Mesendoderm (in vitro differentiated cells): ENCODE measurements at regions not wholly inside any gene's neighbourhood (a gene's known extent, or its start where the extent isn't known, plus 50 kb on each side); places are given as distances from the start of the nearest gene placed in this dataset.

Experiments
- DNase-seq: peaks from one replicate; pipeline ENCODE4 v3.0.0; 2013
- H2AK5ac ChIP-seq: 2 replicates; pipeline ENCODE4 v1.6.1; 2013; ENCODE audit warnings: low read length, inconsistent platforms
- H2BK120ac ChIP-seq: 2 replicates; pipeline ENCODE4 v1.6.1; 2013; ENCODE audit warnings: low read depth, mild to moderate bottlenecking, low read length, moderate library complexity, mixed read lengths
- H2BK15ac ChIP-seq: replicated peaks from 2 replicates; pipeline ENCODE4 v1.6.1; 2013; ENCODE audit warnings: low read depth, mild to moderate bottlenecking, moderate library complexity
- H2BK5ac ChIP-seq: 2 replicates; pipeline ENCODE4 v1.6.1; 2013; ENCODE audit warnings: low read length, inconsistent platforms
- H3K18ac ChIP-seq: 2 replicates; pipeline ENCODE4 v1.6.1; 2013; ENCODE audit warnings: mild to moderate bottlenecking, low read length, mixed read lengths
- H3K23ac ChIP-seq: one replicate; pipeline ENCODE4 v1.6.1; 2013; ENCODE audit warnings: low read length
- H3K27ac ChIP-seq: 2 replicates; pipeline ENCODE4 v1.5.1; 2013; ENCODE audit warnings: low read depth, mild to moderate bottlenecking, inconsistent platforms, low read length, moderate library complexity
- H3K27me3 ChIP-seq: 2 replicates; pipeline ENCODE4 v1.6.1; 2013; ENCODE audit warnings: low read length, control low read depth, mild to moderate bottlenecking, inconsistent platforms; ENCODE audit not compliant: insufficient read depth, poor library complexity
- H3K36me3 ChIP-seq: 2 replicates; pipeline ENCODE4 v1.6.1; 2013; ENCODE audit warnings: low read length, inconsistent platforms; ENCODE audit not compliant: control insufficient read depth, insufficient read depth
- H3K4ac ChIP-seq: one replicate; pipeline ENCODE4 v1.6.1; 2013; ENCODE audit warnings: low read depth, mild to moderate bottlenecking, low read length, moderate library complexity
- H3K4me1 ChIP-seq: 2 replicates; pipeline ENCODE4 v1.6.1; 2013; ENCODE audit warnings: low read depth, low read length, inconsistent platforms; ENCODE audit not compliant: control insufficient read depth
- H3K4me2 ChIP-seq: 2 replicates; pipeline ENCODE4 v1.6.1; 2013; ENCODE audit warnings: low read length
- H3K4me3 ChIP-seq: 2 replicates; pipeline ENCODE4 v1.5.1; 2013; ENCODE audit warnings: mild to moderate bottlenecking, low read length
- H3K56ac ChIP-seq: one replicate; pipeline ENCODE4 v1.6.1; 2013; ENCODE audit warnings: low read length
- H3K79me1 ChIP-seq: 2 replicates; pipeline ENCODE4 v1.6.1; 2013; ENCODE audit warnings: low read length, inconsistent platforms
- H3K79me2 ChIP-seq: 2 replicates; pipeline ENCODE4 v1.6.1; 2013; ENCODE audit warnings: mild to moderate bottlenecking, low read length; ENCODE audit not compliant: control insufficient read depth, insufficient read depth
- H3K9ac ChIP-seq: 2 replicates; pipeline ENCODE4 v1.6.1; 2013; ENCODE audit warnings: low read length, inconsistent platforms
- H4K5ac ChIP-seq: one replicate; pipeline ENCODE4 v1.6.1; 2013; ENCODE audit warnings: low read length
- H4K8ac ChIP-seq: one replicate; pipeline ENCODE4 v1.6.1; 2013; ENCODE audit warnings: low read depth, mild to moderate bottlenecking, control low read depth, low read length, moderate library complexity
- WGBS: extraction: QIAGEN DNeasy Blood & Tissue Kit; methylation state at CpG from one replicate; pipeline ENCODE4 v1.1.7; 2013; ENCODE audit warnings: low lambda C conversion rate, missing lambda C conversion rate; ENCODE audit not compliant: insufficient coverage; ENCODE audit errors: extremely low coverage; 5-methylcytosine and 5-hydroxymethylcytosine counted together

GRCh38 chr1:184310157-184310819, 76.5 kb upstream of the C1orf21 start:
- H3K27ac ChIP-seq, result no peak overlapping the region
- no peak overlapping the region for H3K4me3 ChIP-seq
- H3K4ac ChIP-seq, result no peak overlapping the region
- WGBS, result no CpG with 5 or more reads among the region's 1 CpG
- no peaks in the 10 kb centered on the region for H3K27me3 ChIP-seq
- no peak overlapping the region for H3K18ac ChIP-seq
- H3K4me2 ChIP-seq, result no peak overlapping the region
- H3K56ac ChIP-seq, result no peak overlapping the region
- no peak overlapping the region for H2BK15ac ChIP-seq
- H3K23ac ChIP-seq, result no peak overlapping the region
- H2BK120ac ChIP-seq, result no peak overlapping the region
- H3K79me2 ChIP-seq, result no peaks in the 10 kb centered on the region
- peak; percentile 8 for DNase-seq
- H4K5ac ChIP-seq, result no peak overlapping the region
- H2AK5ac ChIP-seq, result no peak overlapping the region
- H3K36me3 ChIP-seq, result no peaks in the 10 kb centered on the region
- no peak overlapping the region for H2BK5ac ChIP-seq
- no peaks in the 10 kb centered on the region for H3K4me1 ChIP-seq
- no peak overlapping the region for H4K8ac ChIP-seq
- no peak overlapping the region for H3K9ac ChIP-seq
- H3K79me1 ChIP-seq, result no peaks in the 10 kb centered on the region

- Histone ChIP-seq H3K27ac (no peak overlapping the region), H2AK5ac (no peak overlapping the region), H2BK120ac (no peak overlapping the region), H3K4ac (no peak overlapping the region), H3K56ac (no peak overlapping the region), H3K36me3 (no peaks in the 10 kb centered on the region), H2BK15ac (no peak overlapping the region), H3K9ac (no peak overlapping the region), H3K4me1 (no peaks in the 10 kb centered on the region), H4K5ac (no peak overlapping the region), H3K27me3 (no peaks in the 10 kb centered on the region), H4K8ac (no peak overlapping the region), H2BK5ac (no peak overlapping the region), H3K79me1 (no peaks in the 10 kb centered on the region), H3K4me3 (no peak overlapping the region), H3K79me2 (no peaks in the 10 kb centered on the region), H3K18ac (no peak overlapping the region), H3K4me2 (no peak overlapping the region), H3K23ac (no peak overlapping the region)
- DNase-seq, result no peak
- no CpG with 5 or more reads among the region's 2 CpGs for WGBS
Observed at GRCh38 chr1:184311580-184311979, 75.2 kb upstream of the C1orf21 start.

GRCh38 chr1:184315254-184315653, 71.6 kb upstream of the C1orf21 start:
- no peak overlapping the region for H3K23ac ChIP-seq
- no peaks in the 10 kb centered on the region for H3K79me2 ChIP-seq
- no CpG with 5 or more reads among the region's 2 CpGs for WGBS
- H3K18ac ChIP-seq, result no peak overlapping the region
- H3K36me3 ChIP-seq, result no peaks in the 10 kb centered on the region
- no peak overlapping the region for H4K5ac ChIP-seq
- H3K79me1 ChIP-seq, result no peaks in the 10 kb centered on the region
- H3K27me3 ChIP-seq, result no peaks in the 10 kb centered on the region
- H2BK120ac ChIP-seq, result no peak overlapping the region
- no peak overlapping the region for H2AK5ac ChIP-seq
- no peak overlapping the region for H3K4me3 ChIP-seq
- H3K27ac ChIP-seq, result no peak overlapping the region
- H2BK15ac ChIP-seq, result no peak overlapping the region
- no peak overlapping the region for H3K9ac ChIP-seq
- H3K4me2 ChIP-seq, result no peak overlapping the region
- no peak overlapping the region for H4K8ac ChIP-seq
- H3K4ac ChIP-seq, result no peak overlapping the region
- H3K56ac ChIP-seq, result no peak overlapping the region
- no peaks in the 10 kb centered on the region for H3K4me1 ChIP-seq
- no peak overlapping the region for H2BK5ac ChIP-seq
- DNase-seq, result no peak

GRCh38 chr1:184319879-184320278, 67.0 kb upstream of the C1orf21 start:
- H3K18ac ChIP-seq, result no peak overlapping the region
- no peaks in the 10 kb centered on the region for H3K4me1 ChIP-seq
- no peak overlapping the region for H3K4me3 ChIP-seq
- no peaks in the 10 kb centered on the region for H3K79me1 ChIP-seq
- H3K23ac ChIP-seq, result no peak overlapping the region
- H4K5ac ChIP-seq, result no peak overlapping the region
- WGBS, result no CpG with 5 or more reads among the region's 3 CpGs
- H3K9ac ChIP-seq, result no peak overlapping the region
- no peaks in the 10 kb centered on the region for H3K36me3 ChIP-seq
- no peaks in the 10 kb centered on the region for H3K27me3 ChIP-seq
- no peak overlapping the region for H2BK5ac ChIP-seq
- H3K4me2 ChIP-seq, result no peak overlapping the region
- no peak overlapping the region for H4K8ac ChIP-seq
- no peak overlapping the region for H3K4ac ChIP-seq
- no peak for DNase-seq
- no peaks in the 10 kb centered on the region for H3K79me2 ChIP-seq
- no peak overlapping the region for H2BK120ac ChIP-seq
- no peak overlapping the region for H2BK15ac ChIP-seq
- H2AK5ac ChIP-seq, result no peak overlapping the region
- no peak overlapping the region for H3K56ac ChIP-seq
- no peak overlapping the region for H3K27ac ChIP-seq

- H3K36me3 ChIP-seq, result no peaks in the 10 kb centered on the region
- H3K4ac ChIP-seq, result no peak overlapping the region
- H3K56ac ChIP-seq, result no peak overlapping the region
- no peaks in the 10 kb centered on the region for H3K79me1 ChIP-seq
- DNase-seq, result no peak
- no peaks in the 10 kb centered on the region for H3K27me3 ChIP-seq
- H4K8ac ChIP-seq, result no peak overlapping the region
- no peak overlapping the region for H3K4me3 ChIP-seq
- H3K9ac ChIP-seq, result no peak overlapping the region
- H2BK15ac ChIP-seq, result no peak overlapping the region
- H3K4me2 ChIP-seq, result no peak overlapping the region
- H2AK5ac ChIP-seq, result no peak overlapping the region
- no CpG with 5 or more reads among the region's 6 CpGs for WGBS
- H3K4me1 ChIP-seq, result no peaks in the 10 kb centered on the region
- H2BK120ac ChIP-seq, result no peak overlapping the region
- no peak overlapping the region for H2BK5ac ChIP-seq
- H4K5ac ChIP-seq, result no peak overlapping the region
- no peak overlapping the region for H3K23ac ChIP-seq
- no peak overlapping the region for H3K27ac ChIP-seq
- no peak overlapping the region for H3K18ac ChIP-seq
- H3K79me2 ChIP-seq, result no peaks in the 10 kb centered on the region
Observed at GRCh38 chr1:184322253-184322652, 64.6 kb upstream of the C1orf21 start.

GRCh38 chr1:184324972-184325371, 61.9 kb upstream of the C1orf21 start:
- no CpG with 5 or more reads among the region's 3 CpGs for WGBS
- H3K23ac ChIP-seq, result no peak overlapping the region
- H3K4ac ChIP-seq, result no peak overlapping the region
- no peak overlapping the region for H3K4me3 ChIP-seq
- no peaks in the 10 kb centered on the region for H3K36me3 ChIP-seq
- no peak overlapping the region for H2AK5ac ChIP-seq
- H3K4me2 ChIP-seq, result no peak overlapping the region
- no peak overlapping the region for H3K56ac ChIP-seq
- H4K8ac ChIP-seq, result no peak overlapping the region
- no peak overlapping the region for H2BK5ac ChIP-seq
- H3K27me3 ChIP-seq, result no peaks in the 10 kb centered on the region
- no peak overlapping the region for H4K5ac ChIP-seq
- no peaks in the 10 kb centered on the region for H3K79me2 ChIP-seq
- H3K79me1 ChIP-seq, result no peaks in the 10 kb centered on the region
- no peak overlapping the region for H3K18ac ChIP-seq
- no peak overlapping the region for H2BK120ac ChIP-seq
- H3K9ac ChIP-seq, result no peak overlapping the region
- peak overlapping the region; percentile 57 for H2BK15ac ChIP-seq
- DNase-seq, result no peak
- no peaks in the 10 kb centered on the region for H3K4me1 ChIP-seq
- H3K27ac ChIP-seq, result no peak overlapping the region
